ENCODE measurements at regions not wholly inside any gene's neighbourhood (a gene's known extent, or its start where the extent isn't known, plus 50 kb on each side); places are given as distances from the start of the nearest gene placed in this dataset.

- DNase-seq (no peak), ATAC-seq (ENCODE audit: low read depth) (no peak)
- Histone ChIP-seq H3K27me3 (replicated peaks in 1 of 4; ENCODE audit: control extremely low read depth in 1 of 4, control insufficient read depth in 3 of 4, insufficient read depth in 4 of 4, low read length in 3 of 4) (no peaks in the 10 kb centered on the region), H3K27ac (ENCODE audit: low read length in 2 of 2) (no peak overlapping the region), H3K4me2 (replicated peaks; ENCODE audit: low read depth, low read length, poor library complexity, severe bottlenecking) (no peak overlapping the region), H3K36me3 (replicated peaks in 1 of 2; ENCODE audit: control extremely low read depth in 1 of 2, control insufficient read depth in 1 of 2, extremely low read depth in 1 of 2, insufficient read depth in 2 of 2, low read length in 1 of 2) (no peaks in the 10 kb centered on the region), H3K4me3 (ENCODE audit: control extremely low read depth in 1 of 5, extremely low read depth in 1 of 5, insufficient read depth in 1 of 5, low read depth in 2 of 5, low read length in 4 of 5) (no peak overlapping the region), H3K9ac (ENCODE audit: low read length) (no peak overlapping the region), H3K9me3 (ENCODE audit: control extremely low read depth in 1 of 3, control insufficient read depth in 2 of 3, insufficient read depth in 1 of 3, low read length in 2 of 3) (peaks cover 0 to 9% (median 0%) of the 10 kb centered on the region in 3 donors), H3K4me1 (ENCODE audit: control insufficient read depth in 2 of 2, insufficient read depth in 2 of 2, low read length in 2 of 2) (no peaks in the 10 kb centered on the region), H4K20me1 (ENCODE audit: control insufficient read depth, insufficient read depth, low read length, poor library complexity, severe bottlenecking) (no peaks in the 10 kb centered on the region), H3K79me2 (ENCODE audit: control insufficient read depth, insufficient read depth, low read length) (no peaks in the 10 kb centered on the region), H2AFZ (ENCODE audit: insufficient read depth, low read depth, low read length, poor library complexity, severe bottlenecking) (no peak overlapping the region)
- Mint-ChIP-seq H3K9me3 (ENCODE audit: insufficient read depth) (no peaks in the 10 kb centered on the region), H3K27me3 (peaks cover 26% of the 10 kb centered on the region), H3K4me3 (no peak overlapping the region), H3K4me1 (no peaks in the 10 kb centered on the region), H3K27ac (no peak overlapping the region)
- TF ChIP-seq, protein P1, sequence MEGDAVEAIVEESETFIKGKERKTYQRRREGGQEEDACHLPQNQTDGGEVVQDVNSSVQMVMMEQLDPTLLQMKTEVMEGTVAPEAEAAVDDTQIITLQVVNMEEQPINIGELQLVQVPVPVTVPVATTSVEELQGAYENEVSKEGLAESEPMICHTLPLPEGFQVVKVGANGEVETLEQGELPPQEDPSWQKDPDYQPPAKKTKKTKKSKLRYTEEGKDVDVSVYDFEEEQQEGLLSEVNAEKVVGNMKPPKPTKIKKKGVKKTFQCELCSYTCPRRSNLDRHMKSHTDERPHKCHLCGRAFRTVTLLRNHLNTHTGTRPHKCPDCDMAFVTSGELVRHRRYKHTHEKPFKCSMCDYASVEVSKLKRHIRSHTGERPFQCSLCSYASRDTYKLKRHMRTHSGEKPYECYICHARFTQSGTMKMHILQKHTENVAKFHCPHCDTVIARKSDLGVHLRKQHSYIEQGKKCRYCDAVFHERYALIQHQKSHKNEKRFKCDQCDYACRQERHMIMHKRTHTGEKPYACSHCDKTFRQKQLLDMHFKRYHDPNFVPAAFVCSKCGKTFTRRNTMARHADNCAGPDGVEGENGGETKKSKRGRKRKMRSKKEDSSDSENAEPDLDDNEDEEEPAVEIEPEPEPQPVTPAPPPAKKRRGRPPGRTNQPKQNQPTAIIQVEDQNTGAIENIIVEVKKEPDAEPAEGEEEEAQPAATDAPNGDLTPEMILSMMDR (IDR thresholded peaks at IDR 0.05), result no peak
- intact Hi-C loops (cut with micrococcal nuclease), result no loop called here
- POLR2A ChIA-PET, result no interaction called here
- WGBS (ENCODE audit: insufficient coverage), result 78% methylated on average over 2 of the region's 5 CpGs
- CTCF ChIA-PET, result no interaction called here
These were observed 51.7 kb upstream of the B3GAT1 start for GRCh38 chr11:134463716-134464115.
